Hematopoietic multipotent progenitor cell treated with erythropoietin and hydrocortisone succinate and interleukin-3 and kit ligand, for 8 days (in vitro differentiated cells): ENCODE measurements at regions not wholly inside any gene's neighbourhood (a gene's known extent, or its start where the extent isn't known, plus 50 kb on each side); places are given as distances from the start of the nearest gene placed in this dataset.
"Not testable (repeated sequence)": the region's sequence is repeated elsewhere in the genome, so short reads cannot be mapped to it uniquely, and the experiment has no call there.

ENCODE experiments used
- DNase-seq: peaks from one replicate; pipeline ENCODE4 v3.0.0-alpha.2; 2015

- DNase-seq: no peak
These were observed 327.1 kb upstream of the B3GAT1 start for GRCh38 chr11:134739136-134739535.

- no peak for DNase-seq
These were observed 326.5 kb upstream of the B3GAT1 start for GRCh38 chr11:134738581-134738980.

- no peak for DNase-seq
These were observed 325.8 kb upstream of the B3GAT1 start for GRCh38 chr11:134737563-134738510.

- no peak for DNase-seq
These were observed 324.4 kb upstream of the B3GAT1 start for GRCh38 chr11:134736251-134736947.

GRCh38 chr11:134734894-134735293, 322.9 kb upstream of the B3GAT1 start:
- DNase-seq: no peak

GRCh38 chr11:134734141-134734845, 322.3 kb upstream of the B3GAT1 start:
- DNase-seq: no peak

- no peak for DNase-seq
These were observed 321.6 kb upstream of the B3GAT1 start for GRCh38 chr11:134733646-134734045.

GRCh38 chr11:134731213-134731961, 319.3 kb upstream of the B3GAT1 start:
- DNase-seq: no peak

GRCh38 chr11:134730561-134731212, 318.6 kb upstream of the B3GAT1 start:
- DNase-seq: no peak

GRCh38 chr11:134730101-134730500, 318.1 kb upstream of the B3GAT1 start:
- DNase-seq: no peak

GRCh38 chr11:134728186-134728585, 316.1 kb upstream of the B3GAT1 start:
- DNase-seq: no peak

- no peak for DNase-seq
These were observed 315.6 kb upstream of the B3GAT1 start for GRCh38 chr11:134727636-134728035.

- peak; percentile 66 for DNase-seq
These were observed 315.2 kb upstream of the B3GAT1 start for GRCh38 chr11:134727204-134727603.

GRCh38 chr11:134725716-134726639, 313.9 kb upstream of the B3GAT1 start:
- no peak for DNase-seq

- no peak for DNase-seq
These were observed 313.2 kb upstream of the B3GAT1 start for GRCh38 chr11:134725211-134725610.

GRCh38 chr11:134724779-134725140, 312.7 kb upstream of the B3GAT1 start:
- DNase-seq: no peak

- no peak for DNase-seq
These were observed 312.2 kb upstream of the B3GAT1 start for GRCh38 chr11:134724106-134724778.

- not testable (repeated sequence) for DNase-seq
These were observed 308.6 kb upstream of the B3GAT1 start for GRCh38 chr11:134720691-134721070.

- not testable (repeated sequence) for DNase-seq
These were observed 308.1 kb upstream of the B3GAT1 start for GRCh38 chr11:134719940-134720690.

GRCh38 chr11:134719397-134719796, 307.4 kb upstream of the B3GAT1 start:
- DNase-seq: no peak
